Body of pancreas (tissue), 4 donors: ENCODE measurements at regions not wholly inside any gene's neighbourhood (a gene's known extent, or its start where the extent isn't known, plus 50 kb on each side); places are given as distances from the start of the nearest gene placed in this dataset.

Experiments used
- ATAC-seq: fragments of 150-250 bp; one replicate; pipeline ENCODE4 v1.9.1; 2016
- DNase-seq, 4 donors: peaks; one replicate each; pipeline ENCODE4 v3.0.0-alpha.2; 2019
- H3K27ac ChIP-seq, 4 donors: fragments of 200-600 bp; sonication (generic); 1 replicate in 3 of 4; 2 replicates in 1 of 4; pipeline versions ENCODE4 v1.5.1 to v1.6.1; 2016 to 2019; ENCODE audit warnings: mild to moderate bottlenecking in 1 of 4, mixed read lengths in 1 of 4, moderate library complexity in 1 of 4
- H3K27me3 ChIP-seq, 2 donors: fragments of 200-600 bp; sonication (generic); one replicate each; pipeline ENCODE4 v1.6.0; 2016; ENCODE audit warnings: mild to moderate bottlenecking in 1 of 2
- H3K36me3 ChIP-seq, 2 donors: fragments of 200-600 bp; sonication (generic); replicated peaks in 1 of 2; 2 replicates each; pipeline ENCODE4 v1.5.1; 2016; ENCODE audit warnings: low read depth in 2 of 2; ENCODE audit not compliant: insufficient read depth in 1 of 2
- H3K4me1 ChIP-seq: fragments of 200-600 bp; sonication (generic); one replicate; pipeline ENCODE4 v1.6.0; 2016
- H3K4me3 ChIP-seq, 2 donors: fragments of 200-600 bp; sonication (generic); 1 replicate in 1 of 2; 2 replicates in 1 of 2; pipeline ENCODE4 v1.5.1; 2016 to 2019
- H3K9me3 ChIP-seq, 3 donors: fragments of 200-600 bp; sonication (generic); 1 replicate in 2 of 3; 2 replicates in 1 of 3; pipeline ENCODE4 v1.5.1; 2016
- CTCF ChIP-seq, 7 experiments: fragments of 450-650 bp in 4 of 7; fragments of 200-600 bp in 3 of 7; sonication (generic) in 3 of 7; IDR thresholded peaks; one replicate each; pipeline ENCODE4 v1.5.1; 2016 to 2019; ENCODE audit warnings: antibody characterized with exemption in 7 of 7
- POLR2A ChIP-seq, 3 donors: fragments of 450-650 bp; IDR thresholded peaks; one replicate each; pipeline ENCODE4 v1.6.1; 2016; ENCODE audit warnings: antibody characterized with exemption in 3 of 3, mild to moderate bottlenecking in 2 of 3
- WGBS, 2 donors: methylation state at CpG; one replicate each; pipeline ENCODE4 v1.1.5; 2017; 5-methylcytosine and 5-hydroxymethylcytosine counted together
- intact Hi-C: fragments of 100-400 bp; cut with DNase I; formaldehyde crosslinking; loops from one replicate; pipeline ENCODE4 v1.15.1; 2023

GRCh38 chr4:45043911-45044310 lies 317.6 kb upstream of the GNPDA2 start:
- no peak for TF ChIP-seq CTCF (IDR thresholded peaks at IDR 0.05)
- no peak for TF ChIP-seq POLR2A (IDR thresholded peaks at IDR 0.05)
- Histone ChIP-seq H3K9me3 (peaks cover 0 to 12% (median 0%) of the 10 kb centered on the region in 3 donors), H3K27ac (no peak overlapping the region), H3K27me3 (no peaks in the 10 kb centered on the region), H3K36me3 (no peaks in the 10 kb centered on the region), H3K4me1 (no peaks in the 10 kb centered on the region), H3K4me3 (no peak overlapping the region)
- ATAC-seq (no peak), DNase-seq (no peak)
- 38 to 41% methylated on average over 2 of the region's 2 CpGs for WGBS, 2 donors
- intact Hi-C loops = no loop called here

DNA sequence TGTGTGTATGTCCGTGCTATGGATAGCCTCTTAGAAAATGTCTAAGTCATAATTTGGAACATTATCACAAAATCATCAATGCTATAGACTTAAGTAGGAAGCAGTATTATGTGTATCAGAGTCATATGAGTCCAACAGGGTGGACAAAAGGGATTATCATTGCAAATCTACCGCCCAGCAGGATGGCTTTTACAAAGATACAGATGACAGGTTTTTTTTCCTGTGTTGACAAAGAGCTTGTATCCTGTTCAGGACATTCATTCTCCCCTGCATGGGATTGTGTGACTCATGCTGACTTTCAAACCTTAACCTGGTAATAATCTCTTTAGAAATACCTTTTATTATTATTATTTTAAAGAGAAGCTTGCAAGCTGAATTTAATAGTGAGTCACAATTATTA lies 310.3 kb upstream of the GNPDA2 start:
- no peak for TF ChIP-seq POLR2A (IDR thresholded peaks at IDR 0.05)
- no peak for TF ChIP-seq CTCF (IDR thresholded peaks at IDR 0.05)
- no peak for ATAC-seq
- Histone ChIP-seq H3K4me3 (no peak overlapping the region), H3K36me3 (no peaks in the 10 kb centered on the region), H3K9me3 (no peaks in the 10 kb centered on the region), H3K4me1 (no peaks in the 10 kb centered on the region), H3K27ac (no peak overlapping the region), H3K27me3 (no peaks in the 10 kb centered on the region)
- no peak for DNase-seq
- 57 to 58% methylated on average over 2 of the region's 2 CpGs for WGBS, 2 donors
- intact Hi-C loops = no loop called here

DNA sequence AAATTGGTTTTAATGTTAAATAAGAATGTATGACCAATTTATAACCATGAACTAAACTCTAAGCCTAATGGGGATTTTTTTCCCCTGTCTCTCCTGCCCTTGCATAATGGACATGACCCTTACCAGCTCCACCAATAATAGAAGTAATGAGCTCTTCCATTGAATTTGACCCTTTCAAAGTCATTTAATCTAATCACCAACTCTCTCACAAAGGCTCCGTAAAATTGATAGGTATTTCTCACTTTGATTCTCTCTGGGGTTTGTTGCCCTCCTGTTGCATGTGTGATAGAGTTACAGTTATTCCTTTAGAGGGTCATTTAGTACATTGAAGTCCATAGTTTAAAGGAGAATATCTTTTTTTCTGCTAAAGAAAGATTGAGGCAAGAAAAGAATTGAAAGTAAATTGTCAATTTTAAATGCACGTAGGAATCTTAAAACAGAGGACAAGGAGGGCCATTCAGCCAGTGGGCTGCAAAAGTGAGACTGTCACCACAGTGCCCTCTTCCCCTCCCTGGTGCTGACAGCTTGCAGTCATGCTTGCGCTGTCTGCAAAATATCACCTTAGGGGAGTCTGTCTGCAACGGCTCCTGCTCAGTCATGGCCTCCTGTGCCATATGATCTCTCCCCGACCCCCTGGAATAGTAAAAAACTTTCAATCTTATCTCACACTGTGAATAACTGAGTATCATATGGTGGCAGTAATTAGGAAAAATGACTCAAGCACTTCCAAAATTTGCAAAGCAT lies 307.5 kb upstream of the GNPDA2 start:
- intact Hi-C loops = no loop called here
- no peak for TF ChIP-seq CTCF (IDR thresholded peaks at IDR 0.05)
- TF ChIP-seq POLR2A (IDR thresholded peaks at IDR 0.05) = no peak
- Histone ChIP-seq H3K27me3 (no peaks in the 10 kb centered on the region), H3K9me3 (no peaks in the 10 kb centered on the region), H3K4me3 (no peak overlapping the region), H3K4me1 (no peaks in the 10 kb centered on the region), H3K36me3 (no peaks in the 10 kb centered on the region), H3K27ac (no peak overlapping the region)
- ATAC-seq (no peak), DNase-seq (no peak)
- 31 to 32% methylated on average over 5 of the region's 5 CpGs for WGBS, 2 donors

DNA sequence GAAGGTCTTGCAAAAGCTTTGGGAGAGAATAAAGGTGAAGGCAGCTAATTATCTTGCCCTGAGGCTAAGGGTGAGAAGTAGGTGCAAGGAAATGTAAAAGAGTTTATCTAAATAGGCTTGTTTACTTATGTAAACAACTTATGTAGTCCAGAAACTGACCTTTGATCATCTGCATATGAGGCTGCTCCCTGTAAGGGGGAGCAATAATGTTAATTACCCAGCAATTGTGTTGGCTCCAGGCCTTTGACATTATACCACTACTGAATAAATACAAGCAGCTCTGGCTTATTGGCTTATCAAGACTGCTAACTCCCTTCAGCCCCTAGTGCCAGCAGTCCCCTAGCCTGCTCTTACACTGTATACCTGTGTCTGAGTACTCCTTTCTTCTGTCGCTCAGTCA lies 303.7 kb upstream of the GNPDA2 start:
- H3K9me3 ChIP-seq = no peaks in the 10 kb centered on the region
- no peak for DNase-seq
- H3K27me3 ChIP-seq = no peaks in the 10 kb centered on the region
- WGBS, 2 donors = 83 to 95% methylated on average over 1 of the region's 1 CpG
- no peak overlapping the region for H3K4me3 ChIP-seq
- intact Hi-C loops = no loop called here
- TF ChIP-seq CTCF (IDR thresholded peaks at IDR 0.05) (no peak), POLR2A (IDR thresholded peaks at IDR 0.05) (no peak)
- H3K27ac ChIP-seq = no peak overlapping the region
- H3K4me1 ChIP-seq = no peaks in the 10 kb centered on the region
- ATAC-seq = no peak
- no peaks in the 10 kb centered on the region for H3K36me3 ChIP-seq

- H3K36me3 ChIP-seq = no peaks in the 10 kb centered on the region
- H3K27ac ChIP-seq = no peak overlapping the region
- intact Hi-C loops = no loop called here
- no peak overlapping the region for H3K4me3 ChIP-seq
- no peaks in the 10 kb centered on the region for H3K4me1 ChIP-seq
- no peaks in the 10 kb centered on the region for H3K27me3 ChIP-seq
- no peak for TF ChIP-seq POLR2A (IDR thresholded peaks at IDR 0.05)
- TF ChIP-seq CTCF (IDR thresholded peaks at IDR 0.05) = no peak
- H3K9me3 ChIP-seq = no peaks in the 10 kb centered on the region
- no peak for ATAC-seq
- 42 to 52% methylated on average over 3 of the region's 3 CpGs for WGBS, 2 donors
- no peak for DNase-seq
These were observed 281.2 kb upstream of the GNPDA2 start for GRCh38 chr4:45007508-45007907.
